ENCODE measurements at regions not wholly inside any gene's neighbourhood (a gene's known extent, or its start where the extent isn't known, plus 50 kb on each side); places are given as distances from the start of the nearest gene placed in this dataset.
"Not testable (repeated sequence)": the region's sequence is repeated elsewhere in the genome, so short reads cannot be mapped to it uniquely, and the experiment has no call there.

GRCh38 chr5:100401149-100401548, 134.0 kb upstream of the FAM174A start:
- TF ChIP-seq CTCF (IDR thresholded peaks at IDR 0.05) (no peak), ZFX (IDR thresholded peaks at IDR 0.05; ENCODE audit: borderline replicate concordance) (no peak)
- no peak overlapping the region for H3K27ac ChIP-seq

- not testable (repeated sequence) for H3K27ac ChIP-seq
Measured at GRCh38 chr5:100398815-100399214, 136.4 kb upstream of the FAM174A start.

- not testable (repeated sequence) for H3K27ac ChIP-seq
Measured at GRCh38 chr5:100379254-100379858, 155.8 kb upstream of the FAM174A start.

- H3K27ac ChIP-seq = peak overlapping the region; percentile 39; the same call in 1 of the 2 replicates
Measured at GRCh38 chr5:100364757-100365478, 170.3 kb upstream of the FAM174A start.

- peak overlapping the region; percentile 39; the same call in 1 of the 2 replicates for H3K27ac ChIP-seq
Measured at GRCh38 chr5:100364343-100364742, 170.8 kb upstream of the FAM174A start.

- not testable (repeated sequence) for H3K27ac ChIP-seq
Measured at GRCh38 chr5:100359998-100360397, 175.2 kb upstream of the FAM174A start.

GRCh38 chr5:100346269-100346668, 188.9 kb upstream of the FAM174A start:
- H3K27ac ChIP-seq = not testable (repeated sequence)

GRCh38 chr5:100341485-100341884, 193.7 kb upstream of the FAM174A start:
- H3K27ac ChIP-seq = not testable (repeated sequence)

- no peak for TF ChIP-seq CTCF (IDR thresholded peaks at IDR 0.05)
- TF ChIP-seq ZFX (IDR thresholded peaks at IDR 0.05; ENCODE audit: borderline replicate concordance) = no peak
- no peak overlapping the region for H3K27ac ChIP-seq
Measured at GRCh38 chr5:100322483-100322882, 212.7 kb upstream of the FAM174A start.

- TF ChIP-seq ZFX (IDR thresholded peaks at IDR 0.05; ENCODE audit: borderline replicate concordance) = no peak
- TF ChIP-seq CTCF (IDR thresholded peaks at IDR 0.05) = no peak
- no peak overlapping the region for H3K27ac ChIP-seq
Measured at GRCh38 chr5:100319885-100320284, 215.3 kb upstream of the FAM174A start.

- TF ChIP-seq CTCF (IDR thresholded peaks at IDR 0.05) (no peak), ZFX (IDR thresholded peaks at IDR 0.05; ENCODE audit: borderline replicate concordance) (no peak)
- no peak overlapping the region for H3K27ac ChIP-seq
Measured at GRCh38 chr5:100313657-100314056, 221.5 kb upstream of the FAM174A start.
